H1 (cell line): ENCODE measurements at regions not wholly inside any gene's neighbourhood (a gene's known extent, or its start where the extent isn't known, plus 50 kb on each side); places are given as distances from the start of the nearest gene placed in this dataset.

Source experiments
- CREB1 ChIP-seq: IDR thresholded peaks from 2 replicates; pipeline ENCODE4 v1.6.1; 2012; ENCODE audit warnings: inconsistent platforms
- EZH2 ChIP-seq: fragments of 200-600 bp; sonication (generic); IDR thresholded peaks from 2 replicates; pipeline ENCODE4 v1.7.1; 2012; ENCODE audit warnings: low read depth, mild to moderate bottlenecking, moderate library complexity, low read length, inconsistent platforms; ENCODE audit not compliant: severe bottlenecking
- RAD21 ChIP-seq, 2 experiments: IDR thresholded peaks in 1 of 2; conservative IDR thresholded peaks in 1 of 2; 2 replicates each; pipeline ENCODE4 v1.6.1; 2011; ENCODE audit warnings: low read depth in 2 of 2, low read length in 2 of 2, improper control_type of control experiment in 1 of 2, inconsistent platforms in 1 of 2, mild to moderate bottlenecking in 1 of 2, moderate library complexity in 1 of 2
- TF ChIP-seq, protein P1 (sequence below), 3 experiments: IDR thresholded peaks; 1 replicate in 2 of 3; 2 replicates in 1 of 3; pipeline versions ENCODE4 v1.5.1 to v1.6.1; 2011; ENCODE audit warnings: low read length in 3 of 3, mild to moderate bottlenecking in 3 of 3, inconsistent platforms in 2 of 3, low read depth in 1 of 3, moderate library complexity in 1 of 3; ENCODE audit not compliant: insufficient read depth in 1 of 3; ENCODE audit errors: control extremely low read depth in 1 of 3

GRCh38 chr13:33445024-33445423 is 159.5 kb upstream of the STARD13 start:
- TF ChIP-seq EZH2 = no peak
- TF ChIP-seq, protein P1, sequence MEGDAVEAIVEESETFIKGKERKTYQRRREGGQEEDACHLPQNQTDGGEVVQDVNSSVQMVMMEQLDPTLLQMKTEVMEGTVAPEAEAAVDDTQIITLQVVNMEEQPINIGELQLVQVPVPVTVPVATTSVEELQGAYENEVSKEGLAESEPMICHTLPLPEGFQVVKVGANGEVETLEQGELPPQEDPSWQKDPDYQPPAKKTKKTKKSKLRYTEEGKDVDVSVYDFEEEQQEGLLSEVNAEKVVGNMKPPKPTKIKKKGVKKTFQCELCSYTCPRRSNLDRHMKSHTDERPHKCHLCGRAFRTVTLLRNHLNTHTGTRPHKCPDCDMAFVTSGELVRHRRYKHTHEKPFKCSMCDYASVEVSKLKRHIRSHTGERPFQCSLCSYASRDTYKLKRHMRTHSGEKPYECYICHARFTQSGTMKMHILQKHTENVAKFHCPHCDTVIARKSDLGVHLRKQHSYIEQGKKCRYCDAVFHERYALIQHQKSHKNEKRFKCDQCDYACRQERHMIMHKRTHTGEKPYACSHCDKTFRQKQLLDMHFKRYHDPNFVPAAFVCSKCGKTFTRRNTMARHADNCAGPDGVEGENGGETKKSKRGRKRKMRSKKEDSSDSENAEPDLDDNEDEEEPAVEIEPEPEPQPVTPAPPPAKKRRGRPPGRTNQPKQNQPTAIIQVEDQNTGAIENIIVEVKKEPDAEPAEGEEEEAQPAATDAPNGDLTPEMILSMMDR (IDR thresholded peaks at IDR 0.05; ENCODE audit: control extremely low read depth in 1 of 3, insufficient read depth in 1 of 3, low read depth in 1 of 3, low read length in 3 of 3) = no peak
- TF ChIP-seq CREB1 = no peak
- TF ChIP-seq RAD21 (IDR thresholded peaks at IDR 0.05 in 1 of 2, conservative IDR thresholded peaks at IDR 0.05 in 1 of 2; ENCODE audit: low read depth in 2 of 2, low read length in 2 of 2) = no peak
